SK-N-SH treated with all-trans-retinoic acid at 6 μM for 48 hours (cell line): ENCODE measurements at regions not wholly inside any gene's neighbourhood (a gene's known extent, or its start where the extent isn't known, plus 50 kb on each side); places are given as distances from the start of the nearest gene placed in this dataset.

ENCODE experiments used
- ARNTL ChIP-seq: fragments of 450-650 bp; formaldehyde crosslinking; IDR thresholded peaks from 2 replicates; pipeline ENCODE4 v1.5.0; 2020; ENCODE audit warnings: low read depth, mild to moderate bottlenecking, moderate library complexity, borderline replicate concordance
- BACH2 ChIP-seq: fragments of 250-450 bp; sonication (Bioruptor Pico); IDR thresholded peaks from 2 replicates; pipeline ENCODE4 v1.9.0; 2021; ENCODE audit warnings: mild to moderate bottlenecking, borderline replicate concordance
- ESRRG ChIP-seq: fragments of 250-450 bp; sonication (Bioruptor Pico); IDR thresholded peaks from 2 replicates; pipeline ENCODE4 v1.6.1; 2021; ENCODE audit warnings: mild to moderate bottlenecking
- ISL1 ChIP-seq: fragments of 250-450 bp; sonication (Bioruptor Pico); IDR thresholded peaks from 2 replicates; pipeline ENCODE4 v2.1.2; 2022; ENCODE audit warnings: mild to moderate bottlenecking, moderate library complexity
- OSR1 ChIP-seq: fragments of 250-450 bp; sonication (Bioruptor Pico); IDR thresholded peaks from 2 replicates; pipeline ENCODE4 v1.8.0; 2022; ENCODE audit warnings: moderate library complexity, mild to moderate bottlenecking, inconsistent platforms
- PPARA ChIP-seq: fragments of 250-450 bp; sonication (Bioruptor Pico); IDR thresholded peaks from 2 replicates; pipeline ENCODE4 v1.5.0; 2020; ENCODE audit warnings: mild to moderate bottlenecking, borderline replicate concordance
- TOX ChIP-seq: fragments of 250-450 bp; sonication (Bioruptor Pico); IDR thresholded peaks from 2 replicates; pipeline ENCODE4 v1.8.0; 2021; ENCODE audit warnings: mild to moderate bottlenecking, moderate library complexity, borderline replicate concordance
- ZFP3 ChIP-seq: fragments of 250-450 bp; sonication (Bioruptor Pico); IDR thresholded peaks from 2 replicates; pipeline ENCODE4 v1.5.0; 2020; ENCODE audit warnings: mild to moderate bottlenecking, moderate library complexity
- ZNF70 ChIP-seq: fragments of 450-650 bp; formaldehyde crosslinking; IDR thresholded peaks from 2 replicates; pipeline ENCODE4 v1.5.0; 2020; ENCODE audit warnings: mild to moderate bottlenecking, moderate library complexity
- ZNF8 ChIP-seq: fragments of 450-650 bp; formaldehyde crosslinking; IDR thresholded peaks from 2 replicates; pipeline ENCODE4 v1.5.0; 2020; ENCODE audit warnings: mild to moderate bottlenecking, moderate library complexity
- TF ChIP-seq, protein P1 (sequence below): fragments of 250-450 bp; sonication (Bioruptor Pico); IDR thresholded peaks from 2 replicates; pipeline ENCODE4 v1.8.0; 2020; ENCODE audit warnings: mild to moderate bottlenecking, moderate library complexity, borderline replicate concordance
- TF ChIP-seq, protein P2 (sequence below): fragments of 250-450 bp; sonication (Bioruptor Pico); IDR thresholded peaks from 2 replicates; pipeline ENCODE4 v1.5.1; 2020; ENCODE audit warnings: low read depth, mild to moderate bottlenecking, moderate library complexity

DNA sequence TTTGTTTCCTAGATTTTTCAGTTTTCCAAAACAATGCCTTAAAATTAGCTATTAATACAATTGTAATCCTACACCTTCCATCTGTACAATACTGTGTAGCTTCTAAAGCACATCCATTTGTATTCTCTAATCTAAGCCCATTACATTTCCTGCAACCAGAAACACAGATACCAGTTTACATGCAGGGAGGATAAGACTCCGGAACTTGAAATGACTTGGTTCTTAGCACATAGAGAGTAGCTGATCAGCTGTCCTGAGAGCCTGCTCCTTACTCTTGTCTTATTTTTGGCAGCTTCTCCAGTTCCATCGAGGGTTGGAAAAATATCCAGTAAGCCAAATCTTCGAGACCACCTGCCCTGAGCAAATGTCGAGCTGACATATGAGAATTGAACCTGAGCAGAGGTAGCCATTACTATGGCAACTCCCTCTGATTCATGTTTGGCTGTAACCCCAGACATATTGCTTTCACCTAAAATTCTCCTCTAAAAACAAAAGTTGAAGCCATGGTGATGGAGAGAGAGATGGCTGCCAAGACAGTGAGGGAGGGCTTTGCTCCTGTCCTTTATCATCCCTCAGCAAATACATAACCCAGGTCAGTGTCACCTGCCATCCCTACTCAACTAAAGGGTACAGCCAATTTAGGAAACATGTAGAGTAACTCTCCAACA lies 542.8 kb downstream of the IRS1 start:
- TF ChIP-seq ARNTL (CRISPR knock-in tag) (no peak), OSR1 (no peak), PPARA (CRISPR knock-in tag) (no peak), ZNF8 (CRISPR knock-in tag) (no peak), ZFP3 (CRISPR knock-in tag) (no peak), BACH2 (CRISPR knock-in tag) (no peak), ZNF70 (CRISPR knock-in tag) (no peak), ESRRG (CRISPR knock-in tag) (no peak), ISL1 (CRISPR knock-in tag) (no peak), TOX (CRISPR knock-in tag) (no peak)
- TF ChIP-seq, protein P1, sequence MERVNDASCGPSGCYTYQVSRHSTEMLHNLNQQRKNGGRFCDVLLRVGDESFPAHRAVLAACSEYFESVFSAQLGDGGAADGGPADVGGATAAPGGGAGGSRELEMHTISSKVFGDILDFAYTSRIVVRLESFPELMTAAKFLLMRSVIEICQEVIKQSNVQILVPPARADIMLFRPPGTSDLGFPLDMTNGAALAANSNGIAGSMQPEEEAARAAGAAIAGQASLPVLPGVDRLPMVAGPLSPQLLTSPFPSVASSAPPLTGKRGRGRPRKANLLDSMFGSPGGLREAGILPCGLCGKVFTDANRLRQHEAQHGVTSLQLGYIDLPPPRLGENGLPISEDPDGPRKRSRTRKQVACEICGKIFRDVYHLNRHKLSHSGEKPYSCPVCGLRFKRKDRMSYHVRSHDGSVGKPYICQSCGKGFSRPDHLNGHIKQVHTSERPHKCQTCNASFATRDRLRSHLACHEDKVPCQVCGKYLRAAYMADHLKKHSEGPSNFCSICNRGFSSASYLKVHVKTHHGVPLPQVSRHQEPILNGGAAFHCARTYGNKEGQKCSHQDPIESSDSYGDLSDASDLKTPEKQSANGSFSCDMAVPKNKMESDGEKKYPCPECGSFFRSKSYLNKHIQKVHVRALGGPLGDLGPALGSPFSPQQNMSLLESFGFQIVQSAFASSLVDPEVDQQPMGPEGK = no peak
- TF ChIP-seq, protein P2, sequence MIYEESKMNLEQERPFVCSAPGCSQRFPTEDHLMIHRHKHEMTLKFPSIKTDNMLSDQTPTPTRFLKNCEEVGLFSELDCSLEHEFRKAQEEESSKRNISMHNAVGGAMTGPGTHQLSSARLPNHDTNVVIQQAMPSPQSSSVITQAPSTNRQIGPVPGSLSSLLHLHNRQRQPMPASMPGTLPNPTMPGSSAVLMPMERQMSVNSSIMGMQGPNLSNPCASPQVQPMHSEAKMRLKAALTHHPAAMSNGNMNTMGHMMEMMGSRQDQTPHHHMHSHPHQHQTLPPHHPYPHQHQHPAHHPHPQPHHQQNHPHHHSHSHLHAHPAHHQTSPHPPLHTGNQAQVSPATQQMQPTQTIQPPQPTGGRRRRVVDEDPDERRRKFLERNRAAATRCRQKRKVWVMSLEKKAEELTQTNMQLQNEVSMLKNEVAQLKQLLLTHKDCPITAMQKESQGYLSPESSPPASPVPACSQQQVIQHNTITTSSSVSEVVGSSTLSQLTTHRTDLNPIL (CRISPR knock-in tag) = no peak
